ENCODE measurements at regions not wholly inside any gene's neighbourhood (a gene's known extent, or its start where the extent isn't known, plus 50 kb on each side); places are given as distances from the start of the nearest gene placed in this dataset.
"Not testable (repeated sequence)": the region's sequence is repeated elsewhere in the genome, so short reads cannot be mapped to it uniquely, and the experiment has no call there.

- ATAC-seq (ENCODE audit: low FRiP score) (no peak), DNase-seq (ENCODE audit: low spot score) (no peak)
- TF ChIP-seq, protein P1, sequence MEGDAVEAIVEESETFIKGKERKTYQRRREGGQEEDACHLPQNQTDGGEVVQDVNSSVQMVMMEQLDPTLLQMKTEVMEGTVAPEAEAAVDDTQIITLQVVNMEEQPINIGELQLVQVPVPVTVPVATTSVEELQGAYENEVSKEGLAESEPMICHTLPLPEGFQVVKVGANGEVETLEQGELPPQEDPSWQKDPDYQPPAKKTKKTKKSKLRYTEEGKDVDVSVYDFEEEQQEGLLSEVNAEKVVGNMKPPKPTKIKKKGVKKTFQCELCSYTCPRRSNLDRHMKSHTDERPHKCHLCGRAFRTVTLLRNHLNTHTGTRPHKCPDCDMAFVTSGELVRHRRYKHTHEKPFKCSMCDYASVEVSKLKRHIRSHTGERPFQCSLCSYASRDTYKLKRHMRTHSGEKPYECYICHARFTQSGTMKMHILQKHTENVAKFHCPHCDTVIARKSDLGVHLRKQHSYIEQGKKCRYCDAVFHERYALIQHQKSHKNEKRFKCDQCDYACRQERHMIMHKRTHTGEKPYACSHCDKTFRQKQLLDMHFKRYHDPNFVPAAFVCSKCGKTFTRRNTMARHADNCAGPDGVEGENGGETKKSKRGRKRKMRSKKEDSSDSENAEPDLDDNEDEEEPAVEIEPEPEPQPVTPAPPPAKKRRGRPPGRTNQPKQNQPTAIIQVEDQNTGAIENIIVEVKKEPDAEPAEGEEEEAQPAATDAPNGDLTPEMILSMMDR (IDR thresholded peaks at IDR 0.05), result no peak
Observed at GRCh38 chr13:61900033-61900432, 484.4 kb upstream of the PCDH20 start.

DNA sequence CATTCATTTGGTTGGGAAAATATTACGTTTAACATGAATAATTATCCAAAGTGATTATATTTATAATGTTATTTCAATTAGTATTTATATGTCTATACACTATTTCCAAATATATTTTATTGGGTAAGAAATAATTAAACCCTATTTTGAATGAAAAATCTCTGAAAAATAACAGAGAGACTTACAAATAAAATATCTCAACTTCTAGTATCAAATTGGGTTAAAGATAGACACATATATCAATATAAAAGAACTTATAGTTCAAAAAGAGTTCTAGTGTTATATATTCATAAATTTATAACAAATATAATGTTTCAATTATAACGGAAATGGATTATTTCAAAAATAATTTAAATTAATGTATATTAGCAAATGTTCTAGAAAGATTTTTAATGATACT lies 482.6 kb upstream of the PCDH20 start:
- ATAC-seq (ENCODE audit: low FRiP score), result no peak
- TF ChIP-seq, protein P1 (IDR thresholded peaks at IDR 0.05), result no peak
- no peak for DNase-seq (ENCODE audit: low spot score)

- ATAC-seq (ENCODE audit: low FRiP score), result no peak
- no peak for DNase-seq (ENCODE audit: low spot score)
- TF ChIP-seq, protein P1 (IDR thresholded peaks at IDR 0.05), result no peak
Observed at GRCh38 chr13:61891401-61891800, 475.8 kb upstream of the PCDH20 start.

DNA sequence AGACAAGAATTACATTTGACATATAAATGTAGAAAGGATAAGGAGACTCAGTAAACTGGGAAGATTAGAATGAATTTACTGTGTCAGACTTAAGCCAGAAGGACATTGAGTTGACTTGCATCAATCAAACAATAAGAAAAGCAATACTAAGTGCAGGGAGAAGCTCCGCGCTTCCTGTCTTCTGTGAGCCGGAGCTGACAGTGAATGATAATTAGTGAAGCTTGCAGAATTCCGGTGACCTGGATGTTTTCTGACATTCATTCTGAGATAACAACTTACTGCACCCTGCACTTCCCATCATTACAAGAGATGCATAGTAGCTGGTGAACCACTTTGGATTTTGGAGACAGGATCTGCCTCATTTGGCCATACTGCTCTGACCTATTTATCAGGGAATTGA lies 469.2 kb upstream of the PCDH20 start:
- TF ChIP-seq, protein P1 (IDR thresholded peaks at IDR 0.05), result no peak
- ATAC-seq (ENCODE audit: low FRiP score) (no peak), DNase-seq (ENCODE audit: low spot score) (no peak)

- DNase-seq (ENCODE audit: low spot score), result no peak
- TF ChIP-seq, protein P1 (IDR thresholded peaks at IDR 0.05), result no peak
Observed at GRCh38 chr13:61880578-61881283, 465.1 kb upstream of the PCDH20 start.

GRCh38 chr13:61878565-61878964 lies 462.9 kb upstream of the PCDH20 start:
- not testable (repeated sequence) for ATAC-seq (ENCODE audit: low FRiP score); DNase-seq (ENCODE audit: low spot score)

More at GRCh38 chr13:61880578-61881283, 465.1 kb upstream of the PCDH20 start:
- no peak for ATAC-seq (ENCODE audit: low FRiP score)

DNA sequence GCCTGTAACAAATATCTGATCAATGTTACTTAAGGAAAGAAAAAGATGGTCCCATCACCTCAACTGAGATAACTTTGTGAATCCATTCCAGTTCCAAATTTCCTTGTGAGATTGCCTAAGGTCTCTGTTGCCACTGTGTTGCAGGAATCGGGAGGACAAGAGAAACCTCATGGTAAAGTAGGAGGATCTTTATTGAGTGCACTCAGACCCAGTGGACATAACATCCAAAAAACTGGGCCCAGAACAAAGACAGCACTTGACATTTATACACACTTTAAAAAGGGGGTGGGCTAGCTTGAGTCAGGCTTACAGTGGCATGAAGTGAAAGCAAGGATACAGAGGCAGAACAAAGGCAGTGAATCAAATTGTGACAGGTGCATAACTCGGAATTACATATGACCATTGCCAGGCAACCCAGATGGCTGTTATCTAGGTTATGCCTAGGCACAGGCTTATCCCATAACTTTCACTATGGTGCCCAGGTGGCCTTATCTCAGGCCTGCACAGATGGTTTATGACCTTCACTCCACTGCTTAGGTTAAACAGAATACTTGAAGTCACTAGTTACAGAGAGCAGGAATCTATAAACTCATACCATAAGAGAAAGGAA lies 459.4 kb upstream of the PCDH20 start:
- TF ChIP-seq, protein P1 (IDR thresholded peaks at IDR 0.05), result no peak
- no peak for ATAC-seq (ENCODE audit: low FRiP score)
- DNase-seq (ENCODE audit: low spot score), result no peak

Data from omental fat pad (tissue), 3 donors.